ENCODE measurements at regions not wholly inside any gene's neighbourhood (a gene's known extent, or its start where the extent isn't known, plus 50 kb on each side); places are given as distances from the start of the nearest gene placed in this dataset.

DNA sequence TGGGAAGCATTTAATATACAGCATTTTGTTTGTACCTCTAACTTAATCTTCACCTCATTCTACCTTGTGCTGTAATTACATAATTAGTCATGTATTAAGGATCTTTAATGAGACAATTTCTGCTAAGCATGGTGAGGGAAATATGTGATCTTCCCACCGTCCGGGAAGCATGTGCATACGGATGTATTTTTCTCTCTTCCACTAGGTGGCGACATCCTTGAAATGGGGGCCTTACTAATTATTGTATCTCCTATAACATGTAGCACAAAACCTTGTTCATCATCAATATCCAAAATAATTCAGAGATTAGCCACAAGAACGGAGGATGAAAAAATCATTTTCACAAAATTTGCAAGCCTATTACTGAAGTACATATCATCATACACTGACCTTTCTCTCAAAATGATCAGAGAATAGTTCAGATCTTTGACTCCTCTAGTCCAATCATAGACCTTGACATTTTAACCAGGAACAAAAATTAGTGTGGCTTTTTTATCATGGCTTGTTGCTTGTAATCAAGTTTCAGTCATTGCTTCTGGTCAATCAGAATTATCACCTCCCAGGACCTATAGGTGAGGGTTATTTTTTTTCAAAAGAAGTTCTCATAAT lies 148.9 kb upstream of the GBE1 start:
- TF ChIP-seq TAF1 (IDR thresholded peaks at IDR 0.05; ENCODE audit: borderline replicate concordance, insufficient read depth, low read length): no peak
- TF ChIP-seq SIN3A (IDR thresholded peaks at IDR 0.05; ENCODE audit: borderline replicate concordance, insufficient read depth, low read length): no peak
- TF ChIP-seq POLR2AphosphoS5 (IDR thresholded peaks at IDR 0.05; ENCODE audit: low read depth, low read length): no peak
- TF ChIP-seq, protein P1, sequence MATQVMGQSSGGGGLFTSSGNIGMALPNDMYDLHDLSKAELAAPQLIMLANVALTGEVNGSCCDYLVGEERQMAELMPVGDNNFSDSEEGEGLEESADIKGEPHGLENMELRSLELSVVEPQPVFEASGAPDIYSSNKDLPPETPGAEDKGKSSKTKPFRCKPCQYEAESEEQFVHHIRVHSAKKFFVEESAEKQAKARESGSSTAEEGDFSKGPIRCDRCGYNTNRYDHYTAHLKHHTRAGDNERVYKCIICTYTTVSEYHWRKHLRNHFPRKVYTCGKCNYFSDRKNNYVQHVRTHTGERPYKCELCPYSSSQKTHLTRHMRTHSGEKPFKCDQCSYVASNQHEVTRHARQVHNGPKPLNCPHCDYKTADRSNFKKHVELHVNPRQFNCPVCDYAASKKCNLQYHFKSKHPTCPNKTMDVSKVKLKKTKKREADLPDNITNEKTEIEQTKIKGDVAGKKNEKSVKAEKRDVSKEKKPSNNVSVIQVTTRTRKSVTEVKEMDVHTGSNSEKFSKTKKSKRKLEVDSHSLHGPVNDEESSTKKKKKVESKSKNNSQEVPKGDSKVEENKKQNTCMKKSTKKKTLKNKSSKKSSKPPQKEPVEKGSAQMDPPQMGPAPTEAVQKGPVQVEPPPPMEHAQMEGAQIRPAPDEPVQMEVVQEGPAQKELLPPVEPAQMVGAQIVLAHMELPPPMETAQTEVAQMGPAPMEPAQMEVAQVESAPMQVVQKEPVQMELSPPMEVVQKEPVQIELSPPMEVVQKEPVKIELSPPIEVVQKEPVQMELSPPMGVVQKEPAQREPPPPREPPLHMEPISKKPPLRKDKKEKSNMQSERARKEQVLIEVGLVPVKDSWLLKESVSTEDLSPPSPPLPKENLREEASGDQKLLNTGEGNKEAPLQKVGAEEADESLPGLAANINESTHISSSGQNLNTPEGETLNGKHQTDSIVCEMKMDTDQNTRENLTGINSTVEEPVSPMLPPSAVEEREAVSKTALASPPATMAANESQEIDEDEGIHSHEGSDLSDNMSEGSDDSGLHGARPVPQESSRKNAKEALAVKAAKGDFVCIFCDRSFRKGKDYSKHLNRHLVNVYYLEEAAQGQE (IDR thresholded peaks at IDR 0.05; ENCODE audit: insufficient read depth in 1 of 2, low read depth in 2 of 2, low read length in 2 of 2): no peak
- no peak for TF ChIP-seq FOXP2 (optimal IDR thresholded peaks at IDR 0.05; ENCODE audit: borderline replicate concordance, extremely low read depth, extremely low read length, insufficient read depth)
